Left ventricle myocardium inferior (tissue), 1 donor: ENCODE measurements at regions not wholly inside any gene's neighbourhood (a gene's known extent, or its start where the extent isn't known, plus 50 kb on each side); places are given as distances from the start of the nearest gene placed in this dataset.

ENCODE experiments used
- DNase-seq: peaks from one replicate; pipeline ENCODE4 v3.0.0-alpha.2; 2020
- H3K27ac ChIP-seq: fragments of 200-600 bp; replicated peaks from 2 replicates; pipeline ENCODE4 v1.8.0; 2021
- H3K27me3 ChIP-seq: fragments of 200-600 bp; 2 replicates; pipeline ENCODE4 v1.8.0; 2021; ENCODE audit warnings: low read depth
- H3K36me3 ChIP-seq: fragments of 200-600 bp; 2 replicates; pipeline ENCODE4 v1.8.0; 2021
- H3K4me1 ChIP-seq: fragments of 200-600 bp; 2 replicates; pipeline ENCODE4 v1.8.0; 2021
- H3K4me3 ChIP-seq: fragments of 200-600 bp; 2 replicates; pipeline ENCODE4 v1.8.0; 2021; ENCODE audit warnings: mild to moderate bottlenecking, moderate library complexity
- H3K9me3 ChIP-seq: fragments of 200-600 bp; replicated peaks from 2 replicates; pipeline ENCODE4 v1.8.0; 2021
- intact Hi-C: fragments of 100-400 bp; cut with micrococcal nuclease; formaldehyde crosslinking; loops from one replicate; pipeline ENCODE4 v1.11.0; 2022
- TF ChIP-seq, protein P1 (sequence below): fragments of 200-600 bp; IDR thresholded peaks from 2 replicates; pipeline ENCODE4 v1.8.0; 2021; ENCODE audit warnings: antibody characterized with exemption, mild to moderate bottlenecking, borderline replicate concordance
- donor health status: DM: no; HTN: yes; CAD: no; lungs with severe emphysema.

- Histone ChIP-seq H3K9me3 (no peaks in the 10 kb centered on the region), H3K4me3 (no peak overlapping the region), H3K36me3 (no peaks in the 10 kb centered on the region), H3K4me1 (no peaks in the 10 kb centered on the region), H3K27me3 (no peaks in the 10 kb centered on the region), H3K27ac (no peak overlapping the region)
- no peak for DNase-seq
- intact Hi-C loops, result no loop called here
- TF ChIP-seq, protein P1, sequence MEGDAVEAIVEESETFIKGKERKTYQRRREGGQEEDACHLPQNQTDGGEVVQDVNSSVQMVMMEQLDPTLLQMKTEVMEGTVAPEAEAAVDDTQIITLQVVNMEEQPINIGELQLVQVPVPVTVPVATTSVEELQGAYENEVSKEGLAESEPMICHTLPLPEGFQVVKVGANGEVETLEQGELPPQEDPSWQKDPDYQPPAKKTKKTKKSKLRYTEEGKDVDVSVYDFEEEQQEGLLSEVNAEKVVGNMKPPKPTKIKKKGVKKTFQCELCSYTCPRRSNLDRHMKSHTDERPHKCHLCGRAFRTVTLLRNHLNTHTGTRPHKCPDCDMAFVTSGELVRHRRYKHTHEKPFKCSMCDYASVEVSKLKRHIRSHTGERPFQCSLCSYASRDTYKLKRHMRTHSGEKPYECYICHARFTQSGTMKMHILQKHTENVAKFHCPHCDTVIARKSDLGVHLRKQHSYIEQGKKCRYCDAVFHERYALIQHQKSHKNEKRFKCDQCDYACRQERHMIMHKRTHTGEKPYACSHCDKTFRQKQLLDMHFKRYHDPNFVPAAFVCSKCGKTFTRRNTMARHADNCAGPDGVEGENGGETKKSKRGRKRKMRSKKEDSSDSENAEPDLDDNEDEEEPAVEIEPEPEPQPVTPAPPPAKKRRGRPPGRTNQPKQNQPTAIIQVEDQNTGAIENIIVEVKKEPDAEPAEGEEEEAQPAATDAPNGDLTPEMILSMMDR, result no peak
These were observed 574.9 kb downstream of the DIPK2A start for GRCh38 chr3:144546539-144546938.

DNA sequence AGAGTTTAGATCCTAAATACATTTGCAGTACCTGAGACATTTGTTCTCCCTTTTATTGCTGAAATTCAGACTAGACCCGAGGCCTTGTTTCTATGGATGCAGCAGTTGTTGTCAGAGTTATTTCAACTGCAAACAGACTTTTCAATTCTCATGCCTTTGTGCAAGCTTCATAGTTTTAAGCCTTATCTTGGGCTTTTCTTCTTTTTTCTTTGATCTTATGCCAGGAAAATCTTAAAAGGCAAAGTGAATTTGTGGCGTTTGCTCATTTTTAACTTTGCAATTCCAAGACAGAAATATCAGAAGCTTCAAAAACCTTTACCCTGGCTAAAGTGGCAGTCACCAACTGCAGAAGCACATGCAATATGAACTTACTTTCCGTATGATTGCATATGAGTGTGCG lies 576.7 kb downstream of the DIPK2A start:
- intact Hi-C loops, result no loop called here
- Histone ChIP-seq H3K27me3 (no peaks in the 10 kb centered on the region), H3K36me3 (no peaks in the 10 kb centered on the region), H3K4me3 (no peak overlapping the region), H3K27ac (no peak overlapping the region), H3K4me1 (no peaks in the 10 kb centered on the region), H3K9me3 (no peaks in the 10 kb centered on the region)
- TF ChIP-seq, protein P1, result no peak
- DNase-seq, result no peak

DNA sequence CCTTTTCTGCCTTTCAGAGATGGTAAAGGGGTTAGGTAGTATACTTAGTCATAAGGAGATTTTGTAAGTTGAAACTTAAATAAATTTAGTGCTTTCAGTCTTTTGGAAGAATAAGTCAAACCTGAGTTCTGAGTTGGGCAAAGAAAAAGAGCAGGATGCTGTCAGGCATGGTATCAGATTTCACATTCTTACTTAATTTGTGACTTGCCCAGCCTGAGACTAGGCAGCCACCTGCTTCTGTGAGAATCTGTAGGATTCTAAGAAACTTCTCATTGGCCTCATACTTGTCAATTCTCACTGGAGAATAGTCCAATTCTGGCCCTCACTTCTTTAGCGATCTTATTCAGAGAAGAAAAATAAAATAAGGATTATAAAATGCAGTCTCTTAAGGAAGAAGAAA lies 577.5 kb downstream of the DIPK2A start:
- intact Hi-C loops, result no loop called here
- no peaks in the 10 kb centered on the region for H3K27me3 ChIP-seq
- TF ChIP-seq, protein P1, result no peak

GRCh38 chr3:144552346-144553057 lies 580.9 kb downstream of the DIPK2A start:
- Histone ChIP-seq H3K27me3 (no peaks in the 10 kb centered on the region), H3K4me3 (no peak overlapping the region), H3K27ac (no peak overlapping the region), H3K4me1 (no peaks in the 10 kb centered on the region), H3K9me3 (no peaks in the 10 kb centered on the region), H3K36me3 (no peaks in the 10 kb centered on the region)
- TF ChIP-seq, protein P1, result no peak
- intact Hi-C loops, result no loop called here
- no peak for DNase-seq

More for the DNA sequence above, 577.5 kb downstream of the DIPK2A start:
- Histone ChIP-seq H3K4me3 (no peak overlapping the region), H3K36me3 (no peaks in the 10 kb centered on the region), H3K4me1 (no peaks in the 10 kb centered on the region), H3K27ac (no peak overlapping the region), H3K9me3 (no peaks in the 10 kb centered on the region)
- no peak for DNase-seq

DNA sequence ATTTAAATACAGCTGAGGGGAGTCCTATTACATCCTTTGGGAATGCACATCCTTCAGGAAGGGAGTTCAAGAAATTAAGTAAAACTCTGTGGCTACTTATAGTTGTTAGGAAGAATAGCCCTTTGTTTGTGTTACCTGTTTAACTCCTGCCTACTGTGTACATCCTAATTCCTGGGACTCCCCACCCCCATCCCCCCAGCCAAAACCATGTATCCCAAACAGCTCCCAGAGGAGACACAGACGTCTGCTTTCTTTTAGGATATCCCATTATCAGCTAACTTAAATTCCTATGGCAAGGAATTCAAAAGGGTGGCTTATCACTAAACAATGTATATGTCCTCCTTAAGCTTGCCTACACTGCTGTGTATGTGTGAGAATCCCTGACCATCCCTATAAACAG lies 581.7 kb downstream of the DIPK2A start:
- Histone ChIP-seq H3K4me1 (no peaks in the 10 kb centered on the region), H3K27me3 (no peaks in the 10 kb centered on the region), H3K9me3 (no peaks in the 10 kb centered on the region), H3K27ac (no peak overlapping the region), H3K36me3 (no peaks in the 10 kb centered on the region), H3K4me3 (no peak overlapping the region)
- TF ChIP-seq, protein P1, result no peak
- intact Hi-C loops, result no loop called here
- no peak for DNase-seq
